Cardiac muscle cell (in vitro differentiated cells and primary cell): ENCODE measurements at regions not wholly inside any gene's neighbourhood (a gene's known extent, or its start where the extent isn't known, plus 50 kb on each side); places are given as distances from the start of the nearest gene placed in this dataset.

Experiments
- DNase-seq, 2 donors: peaks; one replicate each; pipeline versions ENCODE4 v3.0.0 to v3.0.0-alpha.2; 2010 to 2017; ENCODE audit warnings: low read depth in 1 of 2, low spot score in 1 of 2
- H3K27ac ChIP-seq: fragments of 200-600 bp; sonication (generic); 2 replicates; pipeline ENCODE4 v1.5.1; 2016
- H3K27me3 ChIP-seq: fragments of 200-600 bp; sonication (generic); 2 replicates; pipeline ENCODE4 v1.6.0; 2016; ENCODE audit warnings: control low read depth
- H3K36me3 ChIP-seq: fragments of 200-600 bp; sonication (generic); 2 replicates; pipeline ENCODE4 v1.5.1; 2016; ENCODE audit warnings: control low read depth
- H3K4me1 ChIP-seq: fragments of 200-600 bp; sonication (generic); 2 replicates; pipeline ENCODE4 v1.8.1; 2017; ENCODE audit warnings: low read depth, mild to moderate bottlenecking, mixed run types
- H3K4me3 ChIP-seq: fragments of 200-600 bp; sonication (generic); 2 replicates; pipeline ENCODE4 v1.5.1; 2016; ENCODE audit warnings: mild to moderate bottlenecking
- H3K9me3 ChIP-seq: fragments of 200-600 bp; sonication (generic); 2 replicates; pipeline ENCODE4 v1.5.1; 2017; ENCODE audit warnings: low read depth, mild to moderate bottlenecking, control low read depth
- CTCF ChIP-seq: IDR thresholded peaks from 2 replicates; pipeline ENCODE4 v1.5.1; 2012; ENCODE audit warnings: low read depth, mild to moderate bottlenecking, low read length

GRCh38 chr16:73166441-73166851 is 118.5 kb upstream of the ZFHX3 start:
- H3K4me3 ChIP-seq, result no peak overlapping the region
- no peaks in the 10 kb centered on the region for H3K4me1 ChIP-seq
- no peaks in the 10 kb centered on the region for H3K36me3 ChIP-seq
- peak in 1 of 2 donors; percentile 66 for DNase-seq
- no peak for TF ChIP-seq CTCF
- no peaks in the 10 kb centered on the region for H3K9me3 ChIP-seq
- H3K27ac ChIP-seq, result no peak overlapping the region
- H3K27me3 ChIP-seq, result no peaks in the 10 kb centered on the region

- Histone ChIP-seq H3K36me3 (no peaks in the 10 kb centered on the region), H3K9me3 (no peaks in the 10 kb centered on the region), H3K27ac (no peak overlapping the region), H3K4me3 (no peak overlapping the region), H3K27me3 (no peaks in the 10 kb centered on the region), H3K4me1 (no peaks in the 10 kb centered on the region)
- no peak for TF ChIP-seq CTCF
- peak in 1 of 2 donors; percentile 27 for DNase-seq
Observed at GRCh38 chr16:73163238-73163815, 115.4 kb upstream of the ZFHX3 start.

- Histone ChIP-seq H3K27ac (no peak overlapping the region), H3K27me3 (no peaks in the 10 kb centered on the region), H3K9me3 (no peaks in the 10 kb centered on the region), H3K36me3 (no peaks in the 10 kb centered on the region), H3K4me1 (no peaks in the 10 kb centered on the region), H3K4me3 (no peak overlapping the region)
- no peak for TF ChIP-seq CTCF
- no peak for DNase-seq
Observed at GRCh38 chr16:73161977-73162376, 114.0 kb upstream of the ZFHX3 start.

- no peak for DNase-seq
- Histone ChIP-seq H3K27me3 (no peaks in the 10 kb centered on the region), H3K36me3 (no peaks in the 10 kb centered on the region), H3K4me1 (no peaks in the 10 kb centered on the region), H3K4me3 (no peak overlapping the region), H3K9me3 (no peaks in the 10 kb centered on the region), H3K27ac (no peak overlapping the region)
- no peak for TF ChIP-seq CTCF
Observed at GRCh38 chr16:73159296-73159695, 111.4 kb upstream of the ZFHX3 start.

GRCh38 chr16:73157861-73158260 is 109.9 kb upstream of the ZFHX3 start:
- H3K9me3 ChIP-seq, result no peaks in the 10 kb centered on the region
- no peaks in the 10 kb centered on the region for H3K27me3 ChIP-seq

More at GRCh38 chr16:73157861-73158260, 109.9 kb upstream of the ZFHX3 start:
- no peak overlapping the region for H3K27ac ChIP-seq
- no peaks in the 10 kb centered on the region for H3K4me1 ChIP-seq
- TF ChIP-seq CTCF, result no peak
- no peak for DNase-seq
- H3K36me3 ChIP-seq, result no peaks in the 10 kb centered on the region
- no peak overlapping the region for H3K4me3 ChIP-seq
